IPS-18a (cell line): ENCODE measurements at regions not wholly inside any gene's neighbourhood (a gene's known extent, or its start where the extent isn't known, plus 50 kb on each side); places are given as distances from the start of the nearest gene placed in this dataset.

Experiments
- H3K27ac ChIP-seq: one replicate; pipeline ENCODE4 v1.5.1; 2013; ENCODE audit warnings: low read length
- H3K27me3 ChIP-seq: one replicate; pipeline ENCODE4 v1.6.1; 2013; ENCODE audit warnings: mild to moderate bottlenecking, low read length; ENCODE audit not compliant: control insufficient read depth, insufficient read depth
- H3K36me3 ChIP-seq: one replicate; pipeline ENCODE4 v1.6.1; 2013; ENCODE audit warnings: low read depth, low read length; ENCODE audit not compliant: control insufficient read depth
- H3K4me1 ChIP-seq: one replicate; pipeline ENCODE4 v1.6.1; 2013; ENCODE audit warnings: low read depth, low read length; ENCODE audit not compliant: control insufficient read depth
- H3K4me3 ChIP-seq: one replicate; pipeline ENCODE4 v1.5.1; 2013; ENCODE audit warnings: low read length
- H3K9ac ChIP-seq: one replicate; pipeline ENCODE4 v1.6.1; 2013; ENCODE audit warnings: mild to moderate bottlenecking, low read length, moderate library complexity
- H3K9me3 ChIP-seq: one replicate; pipeline ENCODE4 v1.6.1; 2013; ENCODE audit warnings: low read depth, low read length; ENCODE audit not compliant: control insufficient read depth

- H3K27me3 ChIP-seq = no peaks in the 10 kb centered on the region
- H3K36me3 ChIP-seq = no peaks in the 10 kb centered on the region
- H3K4me1 ChIP-seq = peaks cover 2% of the 10 kb centered on the region
- no peak overlapping the region for H3K9ac ChIP-seq
- no peaks in the 10 kb centered on the region for H3K9me3 ChIP-seq
- no peak overlapping the region for H3K4me3 ChIP-seq
- no peak overlapping the region for H3K27ac ChIP-seq
Measured at GRCh38 chr3:17840126-17840525, 97.7 kb upstream of the TBC1D5 start.

GRCh38 chr3:17836919-17837318 is 94.5 kb upstream of the TBC1D5 start:
- H3K9me3 ChIP-seq = no peaks in the 10 kb centered on the region
- no peaks in the 10 kb centered on the region for H3K36me3 ChIP-seq
- no peak overlapping the region for H3K27ac ChIP-seq
- H3K4me3 ChIP-seq = no peak overlapping the region
- peaks cover 2% of the 10 kb centered on the region for H3K4me1 ChIP-seq
- no peak overlapping the region for H3K9ac ChIP-seq
- no peaks in the 10 kb centered on the region for H3K27me3 ChIP-seq

GRCh38 chr3:17836092-17836491 is 93.7 kb upstream of the TBC1D5 start:
- H3K9ac ChIP-seq = no peak overlapping the region
- H3K4me3 ChIP-seq = no peak overlapping the region
- H3K27me3 ChIP-seq = no peaks in the 10 kb centered on the region
- H3K4me1 ChIP-seq = peaks cover 2% of the 10 kb centered on the region
- H3K36me3 ChIP-seq = no peaks in the 10 kb centered on the region
- no peaks in the 10 kb centered on the region for H3K9me3 ChIP-seq
- no peak overlapping the region for H3K27ac ChIP-seq

- Histone ChIP-seq H3K27ac (no peak overlapping the region), H3K9ac (no peak overlapping the region), H3K36me3 (no peaks in the 10 kb centered on the region), H3K9me3 (no peaks in the 10 kb centered on the region), H3K4me3 (no peak overlapping the region), H3K4me1 (peaks cover 2% of the 10 kb centered on the region), H3K27me3 (no peaks in the 10 kb centered on the region)
Measured at GRCh38 chr3:17833786-17834559, 91.5 kb upstream of the TBC1D5 start.

- Histone ChIP-seq H3K9ac (no peak overlapping the region), H3K4me1 (no peaks in the 10 kb centered on the region), H3K27me3 (no peaks in the 10 kb centered on the region), H3K36me3 (no peaks in the 10 kb centered on the region), H3K4me3 (no peak overlapping the region), H3K9me3 (no peaks in the 10 kb centered on the region), H3K27ac (no peak overlapping the region)
Measured at GRCh38 chr3:17832016-17832415, 89.6 kb upstream of the TBC1D5 start.

GRCh38 chr3:17831366-17831765 is 88.9 kb upstream of the TBC1D5 start:
- Histone ChIP-seq H3K9me3 (no peaks in the 10 kb centered on the region), H3K4me1 (no peaks in the 10 kb centered on the region), H3K36me3 (no peaks in the 10 kb centered on the region), H3K4me3 (no peak overlapping the region), H3K27ac (no peak overlapping the region), H3K27me3 (no peaks in the 10 kb centered on the region), H3K9ac (no peak overlapping the region)

GRCh38 chr3:17830788-17831187 is 88.4 kb upstream of the TBC1D5 start:
- Histone ChIP-seq H3K36me3 (no peaks in the 10 kb centered on the region), H3K27me3 (no peaks in the 10 kb centered on the region), H3K27ac (no peak overlapping the region), H3K9ac (no peak overlapping the region), H3K4me1 (no peaks in the 10 kb centered on the region), H3K4me3 (no peak overlapping the region), H3K9me3 (no peaks in the 10 kb centered on the region)

- Histone ChIP-seq H3K9me3 (no peaks in the 10 kb centered on the region), H3K36me3 (no peaks in the 10 kb centered on the region), H3K4me3 (no peak overlapping the region), H3K4me1 (no peaks in the 10 kb centered on the region), H3K27me3 (no peaks in the 10 kb centered on the region), H3K27ac (no peak overlapping the region), H3K9ac (no peak overlapping the region)
Measured at GRCh38 chr3:17828388-17828787, 86.0 kb upstream of the TBC1D5 start.

GRCh38 chr3:17825298-17825697 is 82.9 kb upstream of the TBC1D5 start:
- H3K9me3 ChIP-seq = no peaks in the 10 kb centered on the region
- no peak overlapping the region for H3K27ac ChIP-seq
- H3K4me3 ChIP-seq = no peak overlapping the region
- no peak overlapping the region for H3K9ac ChIP-seq
- H3K27me3 ChIP-seq = no peaks in the 10 kb centered on the region
- H3K4me1 ChIP-seq = no peaks in the 10 kb centered on the region
- no peaks in the 10 kb centered on the region for H3K36me3 ChIP-seq

- H3K4me1 ChIP-seq = no peaks in the 10 kb centered on the region
- H3K27ac ChIP-seq = no peak overlapping the region
- no peaks in the 10 kb centered on the region for H3K36me3 ChIP-seq
- H3K27me3 ChIP-seq = no peaks in the 10 kb centered on the region
- H3K9me3 ChIP-seq = peaks cover 3% of the 10 kb centered on the region
- H3K9ac ChIP-seq = no peak overlapping the region
- no peak overlapping the region for H3K4me3 ChIP-seq
Measured at GRCh38 chr3:17823816-17824215, 81.4 kb upstream of the TBC1D5 start.

GRCh38 chr3:17823036-17823435 is 80.6 kb upstream of the TBC1D5 start:
- Histone ChIP-seq H3K4me1 (no peaks in the 10 kb centered on the region), H3K9ac (no peak overlapping the region), H3K27ac (no peak overlapping the region), H3K27me3 (no peaks in the 10 kb centered on the region), H3K9me3 (peaks cover 4% of the 10 kb centered on the region), H3K36me3 (no peaks in the 10 kb centered on the region), H3K4me3 (no peak overlapping the region)

- Histone ChIP-seq H3K9me3 (peaks cover 4% of the 10 kb centered on the region), H3K27me3 (no peaks in the 10 kb centered on the region), H3K4me3 (no peak overlapping the region)
Measured at GRCh38 chr3:17820704-17821103, 78.3 kb upstream of the TBC1D5 start.

More at GRCh38 chr3:17820704-17821103, 78.3 kb upstream of the TBC1D5 start:
- Histone ChIP-seq H3K9ac (no peak overlapping the region), H3K4me1 (no peaks in the 10 kb centered on the region), H3K36me3 (no peaks in the 10 kb centered on the region), H3K27ac (no peak overlapping the region)
